A549 (cell line): ENCODE measurements at regions not wholly inside any gene's neighbourhood (a gene's known extent, or its start where the extent isn't known, plus 50 kb on each side); places are given as distances from the start of the nearest gene placed in this dataset.

ENCODE experiments used
- ATAC-seq, 2 experiments: fragments of 200-7000 bp in 1 of 2; fragments of >200 bp in 1 of 2; cut with Nextera tagmentation in 1 of 2; cut with Tn5 transposase in 1 of 2; 3 replicates each; pipeline versions ENCODE4 v1.8.0 to v1.9.1; 2018 to 2020; ENCODE audit warnings: mild to moderate bottlenecking in 1 of 2, moderate library complexity in 1 of 2
- CTCF ChIA-PET: fragments of 300-600 bp; sonication (Branson Sonifier 250); formaldehyde crosslinking; extraction: SDS; loops from one replicate; lab custom pipeline; 2021; ENCODE audit warnings: antibody characterized with exemption, inconsistent platforms; lab: Yijun Ruan, JAX
- POLR2A ChIA-PET: fragments of 350-600 bp; formaldehyde crosslinking; extraction: SDS; loops from one replicate; lab custom pipeline; 2021; ENCODE audit warnings: antibody characterized with exemption, inconsistent platforms; lab: Yijun Ruan, JAX
- DNase-seq, 2 experiments: peaks; one replicate each; pipeline versions ENCODE4 v3.0.0 to v3.0.0-alpha.2; 2011 to 2016; ENCODE audit warnings: low read depth in 1 of 2, low spot score in 1 of 2
- FAIRE-seq: peaks from 2 replicates; lab custom pipeline; 2011; peaks lifted over from hg19 to GRCh38; lab: Jason Lieb, UNC
- H3K27ac ChIP-seq, 2 experiments: fragments of >200 bp; sonication (Bioruptor Twin); formaldehyde crosslinking; 3 replicates each; pipeline ENCODE4 v1.5.1; 2016 to 2017
- H3K4me1 ChIP-seq: fragments of >200 bp; sonication (Bioruptor Twin); formaldehyde crosslinking; 3 replicates; pipeline ENCODE4 v1.6.1; 2016
- H3K4me2 ChIP-seq: fragments of >200 bp; sonication (Bioruptor Twin); formaldehyde crosslinking; 3 replicates; pipeline ENCODE4 v1.6.1; 2016
- H3K4me3 ChIP-seq: fragments of >200 bp; sonication (Bioruptor Twin); formaldehyde crosslinking; 3 replicates; pipeline ENCODE4 v1.5.1; 2016
- H3K9me3 ChIP-seq: fragments of >200 bp; sonication (Bioruptor Twin); formaldehyde crosslinking; 3 replicates; pipeline ENCODE4 v1.6.1; 2016
- BCL3 ChIP-seq: fragments of >200 bp; sonication (Bioruptor Twin); formaldehyde crosslinking; IDR thresholded peaks from 3 replicates; pipeline ENCODE4 v1.6.1; 2016
- CBX8 ChIP-seq: fragments of 200-600 bp; sonication (generic); IDR thresholded peaks from 2 replicates; pipeline ENCODE4 v1.6.1; 2016
- FOSB ChIP-seq: fragments of 250-450 bp; sonication (Bioruptor Pico); IDR thresholded peaks from 2 replicates; pipeline ENCODE4 v1.5.0; 2020; ENCODE audit warnings: mild to moderate bottlenecking, moderate library complexity
- HOXA7 ChIP-seq: fragments of 250-450 bp; sonication (Bioruptor Pico); IDR thresholded peaks from 2 replicates; pipeline ENCODE4 v1.5.0; 2020; ENCODE audit warnings: mild to moderate bottlenecking, moderate library complexity
- HOXB5 ChIP-seq: fragments of 250-450 bp; sonication (Bioruptor Pico); IDR thresholded peaks from 2 replicates; pipeline ENCODE4 v1.5.0; 2020; ENCODE audit warnings: mild to moderate bottlenecking, moderate library complexity
- JUNB ChIP-seq: fragments of >200 bp; sonication (Bioruptor Twin); formaldehyde crosslinking; IDR thresholded peaks from 2 replicates; pipeline ENCODE4 v1.6.1; 2016
- MAZ ChIP-seq: fragments of 150-350 bp; IDR thresholded peaks from 2 replicates; pipeline ENCODE4 v1.6.1; 2014; ENCODE audit warnings: antibody characterized with exemption, low read depth, low read length, borderline replicate concordance
- PBX3 ChIP-seq: IDR thresholded peaks from 2 replicates; pipeline ENCODE4 v1.6.1; 2012
- RARB ChIP-seq: fragments of 250-450 bp; sonication (Bioruptor Pico); IDR thresholded peaks from 2 replicates; pipeline ENCODE4 v1.8.0; 2021; ENCODE audit warnings: mild to moderate bottlenecking, moderate library complexity
- SREBF2 ChIP-seq: fragments of 450-650 bp; IDR thresholded peaks from 2 replicates; pipeline ENCODE4 v1.6.1; 2014; ENCODE audit warnings: mild to moderate bottlenecking, moderate library complexity
- WGBS: methylation state at CpG from one replicate; pipeline ENCODE4 v1.1.6; 2017; ENCODE audit errors: missing lambda C conversion rate; 5-methylcytosine and 5-hydroxymethylcytosine counted together
- TF ChIP-seq, protein P1 (sequence below): fragments of 200-600 bp; sonication (generic); IDR thresholded peaks from 2 replicates; pipeline ENCODE4 v1.6.1; 2016; ENCODE audit warnings: antibody characterized with exemption, mild to moderate bottlenecking, moderate library complexity
- TF ChIP-seq, protein P2 (sequence below): fragments of 250-450 bp; sonication (Bioruptor Pico); IDR thresholded peaks from 2 replicates; pipeline ENCODE4 v1.5.0; 2021; ENCODE audit warnings: mild to moderate bottlenecking, moderate library complexity, borderline replicate concordance
- TF ChIP-seq, protein P3 (sequence below): fragments of 450-650 bp; IDR thresholded peaks from 2 replicates; pipeline ENCODE4 v1.6.1; 2014; ENCODE audit warnings: antibody characterized with exemption
- TF ChIP-seq, protein P4 (sequence below): fragments of 150-350 bp; IDR thresholded peaks from 2 replicates; pipeline ENCODE4 v1.6.1; 2014; ENCODE audit warnings: low read depth, mild to moderate bottlenecking, low read length

DNA sequence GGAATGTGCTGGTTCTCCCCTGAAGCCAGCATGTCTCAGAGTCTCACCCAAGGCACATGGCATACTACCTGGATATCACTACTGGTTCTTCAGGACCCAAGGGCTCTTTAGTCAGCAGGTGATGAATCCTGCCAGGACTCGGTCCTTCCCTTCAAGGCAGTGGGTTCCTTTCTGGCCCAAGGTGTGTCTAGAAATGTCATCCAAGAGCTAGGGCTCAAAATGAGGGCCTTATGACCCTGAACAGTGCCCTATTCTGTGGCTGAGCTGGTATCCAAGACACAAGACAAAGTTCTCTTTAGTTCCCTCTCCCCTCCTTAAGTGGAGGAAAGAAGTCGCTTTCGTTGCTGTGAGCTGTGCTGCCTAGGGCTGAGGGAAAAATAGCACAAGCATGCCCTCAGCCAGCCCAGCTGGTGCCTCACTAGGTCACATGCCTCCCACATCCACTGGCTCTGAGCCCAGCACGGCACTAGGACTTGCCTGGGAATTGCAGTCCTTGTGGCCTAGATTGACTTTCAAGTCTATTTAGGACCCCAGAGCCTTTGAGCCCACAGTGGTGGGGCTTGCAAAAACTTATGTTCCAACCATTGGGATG, 106.0 kb downstream of the BMS1 start:
- FAIRE-seq (no peak), ATAC-seq (no peak), DNase-seq (no peak)
- ChIA-PET CTCF (no interaction called here), POLR2A (no interaction called here)
- TF ChIP-seq, protein P1, sequence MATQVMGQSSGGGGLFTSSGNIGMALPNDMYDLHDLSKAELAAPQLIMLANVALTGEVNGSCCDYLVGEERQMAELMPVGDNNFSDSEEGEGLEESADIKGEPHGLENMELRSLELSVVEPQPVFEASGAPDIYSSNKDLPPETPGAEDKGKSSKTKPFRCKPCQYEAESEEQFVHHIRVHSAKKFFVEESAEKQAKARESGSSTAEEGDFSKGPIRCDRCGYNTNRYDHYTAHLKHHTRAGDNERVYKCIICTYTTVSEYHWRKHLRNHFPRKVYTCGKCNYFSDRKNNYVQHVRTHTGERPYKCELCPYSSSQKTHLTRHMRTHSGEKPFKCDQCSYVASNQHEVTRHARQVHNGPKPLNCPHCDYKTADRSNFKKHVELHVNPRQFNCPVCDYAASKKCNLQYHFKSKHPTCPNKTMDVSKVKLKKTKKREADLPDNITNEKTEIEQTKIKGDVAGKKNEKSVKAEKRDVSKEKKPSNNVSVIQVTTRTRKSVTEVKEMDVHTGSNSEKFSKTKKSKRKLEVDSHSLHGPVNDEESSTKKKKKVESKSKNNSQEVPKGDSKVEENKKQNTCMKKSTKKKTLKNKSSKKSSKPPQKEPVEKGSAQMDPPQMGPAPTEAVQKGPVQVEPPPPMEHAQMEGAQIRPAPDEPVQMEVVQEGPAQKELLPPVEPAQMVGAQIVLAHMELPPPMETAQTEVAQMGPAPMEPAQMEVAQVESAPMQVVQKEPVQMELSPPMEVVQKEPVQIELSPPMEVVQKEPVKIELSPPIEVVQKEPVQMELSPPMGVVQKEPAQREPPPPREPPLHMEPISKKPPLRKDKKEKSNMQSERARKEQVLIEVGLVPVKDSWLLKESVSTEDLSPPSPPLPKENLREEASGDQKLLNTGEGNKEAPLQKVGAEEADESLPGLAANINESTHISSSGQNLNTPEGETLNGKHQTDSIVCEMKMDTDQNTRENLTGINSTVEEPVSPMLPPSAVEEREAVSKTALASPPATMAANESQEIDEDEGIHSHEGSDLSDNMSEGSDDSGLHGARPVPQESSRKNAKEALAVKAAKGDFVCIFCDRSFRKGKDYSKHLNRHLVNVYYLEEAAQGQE, result no peak
- TF ChIP-seq CBX8, result no peak
- no peak for TF ChIP-seq HOXB5 (CRISPR knock-in tag)
- no peak for TF ChIP-seq SREBF2
- H3K9me3 ChIP-seq, result no peaks in the 10 kb centered on the region
- no peak overlapping the region for H3K4me2 ChIP-seq
- no peak overlapping the region for H3K4me3 ChIP-seq
- H3K27ac ChIP-seq, result no peak overlapping the region
- H3K4me1 ChIP-seq, result no peaks in the 10 kb centered on the region
- WGBS, result 14% methylated on average over 4 of the region's 4 CpGs

GRCh38 chr10:42896735-42897134, 114.1 kb downstream of the BMS1 start:
- DNase-seq (no peak), ATAC-seq (no peak), FAIRE-seq (no peak)
- TF ChIP-seq JUNB, result no peak
- no peak for TF ChIP-seq FOSB (CRISPR knock-in tag)
- TF ChIP-seq HOXA7 (CRISPR knock-in tag), result no peak
- ChIA-PET POLR2A (no interaction called here), CTCF (no interaction called here)
- no peak overlapping the region for H3K4me3 ChIP-seq
- whole genome bisulfite sequencing, result 50% methylated on average over 7 of the region's 7 CpGs
- H3K4me2 ChIP-seq, result no peak overlapping the region
- H3K4me1 ChIP-seq, result no peaks in the 10 kb centered on the region
- 0 out of 3 replicates have a peak, but pooled peaks cover 4% of the 10 kb centered on the region for H3K9me3 ChIP-seq
- H3K27ac ChIP-seq, result no peak overlapping the region

DNA sequence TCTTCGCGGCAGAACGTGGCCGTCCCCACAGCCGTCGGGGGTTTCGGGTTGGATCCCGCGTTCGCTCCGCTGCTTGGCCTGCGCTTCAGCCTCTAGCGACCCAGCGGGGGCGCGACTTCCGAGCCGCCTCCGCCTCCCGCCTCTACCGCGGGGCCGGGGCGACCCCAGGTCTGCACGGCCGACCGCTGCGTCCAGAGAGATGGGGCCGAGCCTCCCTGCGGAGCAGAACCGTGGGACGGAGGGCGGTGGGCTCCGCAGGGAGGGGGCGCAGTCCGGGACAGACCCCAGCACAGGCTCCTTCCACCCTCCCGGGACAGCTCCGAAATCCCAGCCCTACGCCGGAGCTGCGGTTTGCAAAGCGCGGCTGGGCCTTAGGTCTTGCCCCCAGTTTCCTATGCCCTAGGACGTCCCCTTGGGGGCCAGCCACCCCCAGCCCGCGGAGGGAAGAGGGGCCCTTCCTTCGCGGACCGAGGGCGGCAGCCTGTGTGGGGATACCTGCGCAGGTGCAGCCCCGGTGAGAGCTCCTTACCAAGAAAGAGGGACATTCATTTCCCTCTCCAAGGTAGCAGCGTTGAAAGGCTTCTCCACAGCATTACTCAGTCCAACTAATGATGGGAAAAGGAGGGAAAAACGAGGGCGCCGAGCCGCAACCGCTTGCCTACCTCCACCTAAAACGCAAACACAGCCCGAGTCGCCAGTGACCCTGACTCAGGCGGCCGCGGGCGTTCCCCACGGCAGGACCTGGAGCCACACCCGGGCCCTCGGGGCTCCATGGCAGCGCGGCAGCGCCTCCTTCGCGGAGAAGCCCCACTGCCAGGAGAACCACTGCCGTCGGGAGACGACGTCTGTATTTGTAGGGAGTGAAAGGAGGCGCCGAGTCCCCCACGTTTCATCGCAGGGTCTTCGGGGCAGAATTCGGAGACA, 115.7 kb downstream of the BMS1 start:
- H3K27ac ChIP-seq, result no peak overlapping the region
- ATAC-seq, result no peak
- H3K9me3 ChIP-seq, result 0 out of 3 replicates have a peak, but pooled peaks cover 4% of the 10 kb centered on the region
- no peak for DNase-seq
- 55% methylated on average over 63 of the region's 83 CpGs for WGBS
- no peaks in the 10 kb centered on the region for H3K4me1 ChIP-seq
- FAIRE-seq, result no peak
- TF ChIP-seq, protein P2, sequence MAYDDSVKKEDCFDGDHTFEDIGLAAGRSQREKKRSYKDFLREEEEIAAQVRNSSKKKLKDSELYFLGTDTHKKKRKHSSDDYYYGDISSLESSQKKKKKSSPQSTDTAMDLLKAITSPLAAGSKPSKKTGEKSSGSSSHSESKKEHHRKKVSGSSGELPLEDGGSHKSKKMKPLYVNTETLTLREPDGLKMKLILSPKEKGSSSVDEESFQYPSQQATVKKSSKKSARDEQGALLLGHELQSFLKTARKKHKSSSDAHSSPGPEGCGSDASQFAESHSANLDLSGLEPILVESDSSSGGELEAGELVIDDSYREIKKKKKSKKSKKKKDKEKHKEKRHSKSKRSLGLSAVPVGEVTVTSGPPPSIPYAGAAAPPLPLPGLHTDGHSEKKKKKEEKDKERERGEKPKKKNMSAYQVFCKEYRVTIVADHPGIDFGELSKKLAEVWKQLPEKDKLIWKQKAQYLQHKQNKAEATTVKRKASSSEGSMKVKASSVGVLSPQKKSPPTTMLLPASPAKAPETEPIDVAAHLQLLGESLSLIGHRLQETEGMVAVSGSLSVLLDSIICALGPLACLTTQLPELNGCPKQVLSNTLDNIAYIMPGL (CRISPR knock-in tag), result no peak
- no peak for TF ChIP-seq SREBF2
- TF ChIP-seq FOSB (CRISPR knock-in tag), result no peak
- TF ChIP-seq, protein P3, sequence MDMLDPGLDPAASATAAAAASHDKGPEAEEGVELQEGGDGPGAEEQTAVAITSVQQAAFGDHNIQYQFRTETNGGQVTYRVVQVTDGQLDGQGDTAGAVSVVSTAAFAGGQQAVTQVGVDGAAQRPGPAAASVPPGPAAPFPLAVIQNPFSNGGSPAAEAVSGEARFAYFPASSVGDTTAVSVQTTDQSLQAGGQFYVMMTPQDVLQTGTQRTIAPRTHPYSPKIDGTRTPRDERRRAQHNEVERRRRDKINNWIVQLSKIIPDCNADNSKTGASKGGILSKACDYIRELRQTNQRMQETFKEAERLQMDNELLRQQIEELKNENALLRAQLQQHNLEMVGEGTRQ, result no peak
- TF ChIP-seq RARB (CRISPR knock-in tag), result no peak
- TF ChIP-seq PBX3, result no peak
- TF ChIP-seq, protein P4, sequence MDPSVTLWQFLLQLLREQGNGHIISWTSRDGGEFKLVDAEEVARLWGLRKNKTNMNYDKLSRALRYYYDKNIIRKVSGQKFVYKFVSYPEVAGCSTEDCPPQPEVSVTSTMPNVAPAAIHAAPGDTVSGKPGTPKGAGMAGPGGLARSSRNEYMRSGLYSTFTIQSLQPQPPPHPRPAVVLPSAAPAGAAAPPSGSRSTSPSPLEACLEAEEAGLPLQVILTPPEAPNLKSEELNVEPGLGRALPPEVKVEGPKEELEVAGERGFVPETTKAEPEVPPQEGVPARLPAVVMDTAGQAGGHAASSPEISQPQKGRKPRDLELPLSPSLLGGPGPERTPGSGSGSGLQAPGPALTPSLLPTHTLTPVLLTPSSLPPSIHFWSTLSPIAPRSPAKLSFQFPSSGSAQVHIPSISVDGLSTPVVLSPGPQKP, result no peak
- no peak for TF ChIP-seq MAZ
- no peak for TF ChIP-seq BCL3
- ChIA-PET POLR2A (no interaction called here), CTCF (no interaction called here)
- no peak overlapping the region for H3K4me3 ChIP-seq
- no peak overlapping the region for H3K4me2 ChIP-seq
